ENCODE measurements at regions not wholly inside any gene's neighbourhood (a gene's known extent, or its start where the extent isn't known, plus 50 kb on each side); places are given as distances from the start of the nearest gene placed in this dataset.

DNA sequence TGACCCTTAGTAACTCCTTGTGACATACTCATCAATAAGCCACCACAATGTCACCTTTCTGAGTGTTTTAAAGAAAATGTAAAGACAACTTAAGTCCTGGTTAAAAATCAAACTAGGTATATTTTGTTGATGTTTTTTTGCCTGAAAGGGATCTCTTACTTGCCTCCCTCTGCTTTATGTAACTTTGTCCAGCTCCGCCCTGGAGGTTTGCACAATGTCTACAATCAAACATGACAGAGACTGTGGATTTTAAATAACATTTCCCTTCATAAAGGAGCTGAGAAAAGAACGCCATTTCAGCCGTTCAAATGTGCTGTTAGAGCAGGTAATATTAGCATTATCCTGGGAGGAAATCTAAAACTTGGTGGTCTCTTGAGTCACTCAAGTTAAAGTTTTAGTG is 613.9 kb downstream of the SOX5 start:
- TF ChIP-seq REST (IDR thresholded peaks at IDR 0.05) (no peak), CTCF (IDR thresholded peaks at IDR 0.05; ENCODE audit: low read depth, low read length, missing input control) (no peak), FOXA2 (IDR thresholded peaks at IDR 0.05) (no peak), YY1 (IDR thresholded peaks at IDR 0.05) (peak; percentile 61), HNF4A (conservative IDR thresholded peaks at IDR 0.05) (peak in 1 of 2 donors; percentile 11), RAD21 (IDR thresholded peaks at IDR 0.05) (peak in 1 of 2 donors; percentile 9), ATF3 (IDR thresholded peaks at IDR 0.05) (no peak), GABPA (IDR thresholded peaks at IDR 0.05 in 1 of 2, conservative IDR thresholded peaks at IDR 0.05 in 1 of 2) (no peak), TAF1 (conservative IDR thresholded peaks at IDR 0.05) (no peak), HNF4G (IDR thresholded peaks at IDR 0.05) (no peak), RXRA (IDR thresholded peaks at IDR 0.05) (no peak)
- TF ChIP-seq, protein P1, sequence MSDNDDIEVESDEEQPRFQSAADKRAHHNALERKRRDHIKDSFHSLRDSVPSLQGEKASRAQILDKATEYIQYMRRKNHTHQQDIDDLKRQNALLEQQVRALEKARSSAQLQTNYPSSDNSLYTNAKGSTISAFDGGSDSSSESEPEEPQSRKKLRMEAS (IDR thresholded peaks at IDR 0.05): no peak

All from liver (tissue), 3 donors.